A673 (cell line): ENCODE measurements at regions not wholly inside any gene's neighbourhood (a gene's known extent, or its start where the extent isn't known, plus 50 kb on each side); places are given as distances from the start of the nearest gene placed in this dataset.

Experiments used
- BruUV-seq: library from RNA; stranded (reverse); fragments of 400-500 nt; replicated peaks from 2 replicates; lab custom pipeline; 2021; lab: Mats Ljungman, UMichigan
- CTCF ChIA-PET: fragments of 300-600 bp; sonication (Branson Sonifier 250); formaldehyde crosslinking; loops from one replicate; lab custom pipeline; 2022; ENCODE audit warnings: antibody characterized with exemption; lab: Charles Lee
- POLR2A ChIA-PET: fragments of 300-600 bp; sonication (Branson Sonifier 250); formaldehyde crosslinking; loops from one replicate; lab custom pipeline; 2022; ENCODE audit warnings: antibody characterized with exemption; ENCODE audit not compliant: low non-redundant PET; lab: Charles Lee
- DNase-seq: peaks from one replicate; pipeline ENCODE4 v3.0.0-alpha.2; 2015; ENCODE audit warnings: low spot score
- H3K27ac ChIP-seq: fragments of 200-600 bp; sonication (generic); 2 replicates; pipeline ENCODE4 v1.5.1; 2016; ENCODE audit warnings: mixed run types, low read depth, mild to moderate bottlenecking, mixed read lengths, antibody characterized with exemption, low read length; ENCODE audit not compliant: poor library complexity, severe bottlenecking
- H3K27me3 ChIP-seq: fragments of 200-600 bp; sonication (generic); replicated peaks from 2 replicates; pipeline ENCODE4 v1.6.1; 2017; ENCODE audit warnings: mixed run types, low read depth, mild to moderate bottlenecking, mixed read lengths, antibody characterized with exemption, low read length; ENCODE audit not compliant: insufficient read depth, poor library complexity
- H3K36me3 ChIP-seq: fragments of 200-600 bp; sonication (generic); 2 replicates; pipeline ENCODE4 v1.6.1; 2016; ENCODE audit warnings: mixed run types, mild to moderate bottlenecking, mixed read lengths, antibody characterized with exemption, low read length; ENCODE audit not compliant: insufficient read depth, poor library complexity, severe bottlenecking
- H3K4me1 ChIP-seq: fragments of 200-600 bp; sonication (generic); 2 replicates; pipeline ENCODE4 v1.6.1; 2017; ENCODE audit warnings: mixed run types, mild to moderate bottlenecking, mixed read lengths, antibody characterized with exemption, low read length; ENCODE audit not compliant: insufficient read depth, poor library complexity, severe bottlenecking
- H3K4me3 ChIP-seq: fragments of 200-600 bp; sonication (generic); 2 replicates; pipeline ENCODE4 v1.5.1; 2016; ENCODE audit warnings: low read depth, mixed run types, mild to moderate bottlenecking, mixed read lengths, low read length; ENCODE audit not compliant: poor library complexity, severe bottlenecking
- H3K9me3 ChIP-seq: fragments of 200-600 bp; sonication (generic); 2 replicates; pipeline ENCODE4 v1.6.1; 2016; ENCODE audit warnings: mixed run types, low read depth, mild to moderate bottlenecking, mixed read lengths, antibody characterized with exemption, low read length; ENCODE audit not compliant: poor library complexity, severe bottlenecking
- CTCF ChIP-seq: fragments of 300-800, 200-600 bp; sonication (generic); conservative IDR thresholded peaks from 2 replicates; pipeline ENCODE4 v1.5.1; 2017; ENCODE audit warnings: low read depth, mild to moderate bottlenecking, antibody characterized with exemption, low read length, moderate library complexity, mixed read lengths
- EZH2 ChIP-seq: fragments of 200-600 bp; sonication (generic); IDR thresholded peaks from 2 replicates; pipeline ENCODE4 v1.6.1; 2017; ENCODE audit warnings: borderline replicate concordance, low read depth, mild to moderate bottlenecking, mixed read lengths, antibody characterized with exemption, low read length; ENCODE audit not compliant: poor library complexity, severe bottlenecking
- intact Hi-C: fragments of 100-400 bp; cut with micrococcal nuclease; formaldehyde crosslinking; loops from one replicate; pipeline ENCODE4 v1.10.0; 2022; ENCODE audit not compliant: unreplicated experiment

GRCh38 chr1:29749024-29749945, 513.0 kb downstream of the PTPRU start:
- no peak for TF ChIP-seq EZH2
- TF ChIP-seq CTCF = no peak
- Histone ChIP-seq H3K9me3 (no peaks in the 10 kb centered on the region), H3K4me1 (no peaks in the 10 kb centered on the region), H3K4me3 (no peak overlapping the region), H3K36me3 (no peaks in the 10 kb centered on the region), H3K27me3 (peaks cover 6% of the 10 kb centered on the region), H3K27ac (no peak overlapping the region)
- ChIA-PET POLR2A (no interaction called here), CTCF (no interaction called here)
- DNase-seq = no peak
- intact Hi-C loops = no loop called here
- BruUV-seq = no TSS peak

- BruUV-seq = no TSS peak
- Histone ChIP-seq H3K4me1 (no peaks in the 10 kb centered on the region), H3K36me3 (no peaks in the 10 kb centered on the region), H3K9me3 (no peaks in the 10 kb centered on the region), H3K27ac (no peak overlapping the region), H3K27me3 (peaks cover 18% of the 10 kb centered on the region), H3K4me3 (no peak overlapping the region)
- ChIA-PET POLR2A (no interaction called here), CTCF (no interaction called here)
- intact Hi-C loops = no loop called here
- DNase-seq = no peak
- no peak for TF ChIP-seq EZH2
- no peak for TF ChIP-seq CTCF
These were observed 510.9 kb downstream of the PTPRU start for GRCh38 chr1:29747196-29747595.

- DNase-seq = no peak
- POLR2A ChIA-PET = no interaction called here
- intact Hi-C loops = no loop called here
- Histone ChIP-seq H3K9me3 (no peaks in the 10 kb centered on the region), H3K4me3 (no peak overlapping the region), H3K36me3 (no peaks in the 10 kb centered on the region), H3K4me1 (no peaks in the 10 kb centered on the region), H3K27ac (no peak overlapping the region), H3K27me3 (peaks cover 29% of the 10 kb centered on the region)
- CTCF ChIA-PET = no interaction called here
- no peak for TF ChIP-seq EZH2
- TF ChIP-seq CTCF = no peak
- BruUV-seq = no TSS peak
These were observed 509.8 kb downstream of the PTPRU start for GRCh38 chr1:29746076-29746665.
